HG03064 (cell line): ENCODE measurements at regions not wholly inside any gene's neighbourhood (a gene's known extent, or its start where the extent isn't known, plus 50 kb on each side); places are given as distances from the start of the nearest gene placed in this dataset.

Source experiments
- ATAC-seq: cut with Tn5 transposase; IDR thresholded peaks from one replicate; pipeline ENCODE4 v1.9.1; 2021; ENCODE audit warnings: low read depth; ENCODE audit not compliant: unreplicated experiment

- ATAC-seq, result no peak
These were observed 143.0 kb upstream of the ZFHX3 start for GRCh38 chr16:73190688-73191659.

DNA sequence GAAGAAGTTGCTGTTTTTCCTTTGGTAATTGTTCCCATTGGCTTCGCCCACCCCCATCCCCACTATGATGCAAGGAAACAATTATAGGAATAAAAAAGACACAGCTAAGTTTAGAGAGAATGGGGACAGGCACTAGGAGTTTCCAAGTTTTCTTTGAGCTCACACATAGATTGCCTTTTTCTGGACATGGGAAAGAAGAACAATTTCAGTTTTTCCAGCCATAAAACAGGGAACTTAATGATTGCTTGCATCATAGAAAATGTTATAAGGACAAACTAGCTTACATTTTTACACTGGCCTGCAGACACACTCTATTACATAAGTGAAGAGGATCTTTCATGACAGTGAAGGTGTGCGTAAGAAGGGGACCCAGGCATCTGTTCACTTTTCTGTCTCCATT is 142.3 kb upstream of the ZFHX3 start:
- no peak for ATAC-seq

DNA sequence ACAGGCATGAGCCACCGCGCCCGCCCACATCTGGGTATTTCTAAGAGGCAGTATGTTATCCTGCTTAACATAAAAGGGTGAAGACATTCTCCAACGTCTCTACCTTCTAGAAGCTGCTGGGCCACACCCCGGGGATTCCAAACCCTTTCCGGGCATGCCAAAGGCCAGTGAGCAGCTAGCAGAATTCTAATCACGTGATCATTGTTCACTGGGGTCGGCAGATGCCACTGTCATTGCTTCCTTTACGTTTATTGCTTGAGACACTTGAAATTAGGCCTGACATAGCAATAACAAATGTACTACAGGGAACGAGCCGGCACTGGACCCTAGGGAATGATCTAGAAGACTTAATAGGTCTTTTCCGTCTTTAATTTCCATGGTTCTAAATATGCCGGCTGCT is 141.2 kb upstream of the ZFHX3 start:
- ATAC-seq, result no peak

DNA sequence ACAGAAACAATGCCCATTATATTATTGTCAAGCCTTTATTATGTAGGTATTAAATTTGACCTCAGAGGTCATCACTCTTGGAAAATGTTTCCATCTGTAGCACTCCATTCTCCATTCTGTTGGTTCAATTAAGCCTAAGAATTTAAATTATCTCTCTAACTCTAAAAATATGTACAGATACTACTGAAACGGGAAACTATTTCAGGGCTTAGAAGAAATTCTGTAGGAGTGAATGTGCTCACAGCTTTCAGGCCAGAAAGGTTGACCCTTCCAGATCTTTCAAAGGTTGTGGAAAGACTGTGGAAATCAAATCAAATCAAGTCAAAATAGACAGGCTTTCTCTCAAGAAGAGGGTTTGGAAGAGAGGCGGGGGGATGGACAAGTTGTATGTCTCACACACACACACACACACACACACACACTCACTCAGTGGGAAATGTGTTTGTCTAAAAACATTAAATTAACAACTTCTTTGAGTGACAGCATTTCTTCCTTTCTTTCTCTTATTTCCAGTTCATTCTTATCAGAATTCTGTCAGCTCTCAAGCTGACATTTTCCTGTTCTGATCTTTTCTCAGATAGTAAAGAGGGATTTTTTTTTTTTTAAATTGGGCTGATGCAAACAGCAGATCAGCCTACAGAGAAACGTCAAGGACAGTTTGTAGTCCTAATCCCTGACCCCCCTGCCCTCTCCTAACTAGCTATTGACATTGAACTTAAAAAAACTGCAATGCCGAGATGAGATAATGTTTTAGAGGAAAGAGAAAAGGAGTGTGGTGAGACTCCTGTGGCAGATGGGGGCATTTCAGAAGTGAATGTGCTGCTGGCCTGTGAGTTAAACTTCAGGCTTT is 139.0 kb upstream of the ZFHX3 start:
- no peak for ATAC-seq

- ATAC-seq, result no peak
These were observed 137.8 kb upstream of the ZFHX3 start for GRCh38 chr16:73185737-73186136.

GRCh38 chr16:73183611-73184092 is 135.7 kb upstream of the ZFHX3 start:
- ATAC-seq, result no peak

DNA sequence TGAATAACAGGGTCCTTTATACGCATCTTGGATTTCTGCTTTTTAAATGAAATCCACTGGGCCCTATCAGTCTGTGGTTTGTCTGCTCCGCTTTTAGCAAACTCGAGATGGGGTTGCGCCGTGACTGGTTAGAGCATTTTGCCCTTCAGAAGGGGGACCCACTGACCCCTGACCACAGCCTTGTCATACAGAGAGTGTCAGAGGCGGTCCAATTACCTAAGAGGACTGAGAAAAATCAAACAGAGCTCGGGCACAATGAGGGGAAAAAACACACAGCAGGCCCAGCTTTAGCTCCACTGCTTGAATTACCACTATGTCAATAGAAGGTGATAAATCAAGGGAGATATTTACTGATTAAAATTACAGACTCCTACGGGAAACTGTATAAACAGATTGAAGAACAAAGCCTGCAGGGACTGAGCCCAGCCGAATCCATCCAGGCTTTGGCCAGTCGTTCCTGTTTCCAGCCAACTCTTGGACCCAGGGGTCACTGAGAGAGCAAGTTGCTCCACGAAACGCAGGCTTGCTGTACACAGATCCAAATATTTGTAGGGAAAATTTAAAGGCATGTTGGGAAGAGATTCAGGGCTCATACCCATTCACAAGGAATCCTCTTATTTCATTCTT is 131.9 kb upstream of the ZFHX3 start:
- no peak for ATAC-seq

- no peak for ATAC-seq
These were observed 129.9 kb upstream of the ZFHX3 start for GRCh38 chr16:73177729-73178295.

DNA sequence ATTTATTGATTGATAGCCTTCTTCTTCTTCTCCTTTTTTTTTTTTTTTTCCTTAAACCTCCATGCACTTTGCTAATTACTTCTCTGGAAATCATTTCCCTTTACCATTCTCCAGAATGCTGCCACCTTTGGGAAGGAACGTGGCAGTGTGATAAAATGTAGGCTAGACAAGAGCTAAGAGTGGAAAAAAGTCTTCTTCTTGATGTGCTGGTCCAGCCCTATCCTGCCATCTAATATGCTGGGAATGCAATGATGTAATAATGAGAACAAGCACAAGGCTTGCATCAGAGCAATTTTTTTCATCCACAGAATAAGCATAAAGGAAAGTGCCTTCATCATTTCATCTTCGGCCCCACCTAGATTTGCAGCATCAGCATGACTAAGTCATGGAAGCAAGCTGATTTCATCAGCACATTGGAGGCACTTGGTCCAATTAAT is 128.7 kb upstream of the ZFHX3 start:
- ATAC-seq, result no peak

- ATAC-seq, result no peak
These were observed 125.2 kb upstream of the ZFHX3 start for GRCh38 chr16:73172973-73173709.

- ATAC-seq, result no peak
These were observed 124.5 kb upstream of the ZFHX3 start for GRCh38 chr16:73172241-73172972.

DNA sequence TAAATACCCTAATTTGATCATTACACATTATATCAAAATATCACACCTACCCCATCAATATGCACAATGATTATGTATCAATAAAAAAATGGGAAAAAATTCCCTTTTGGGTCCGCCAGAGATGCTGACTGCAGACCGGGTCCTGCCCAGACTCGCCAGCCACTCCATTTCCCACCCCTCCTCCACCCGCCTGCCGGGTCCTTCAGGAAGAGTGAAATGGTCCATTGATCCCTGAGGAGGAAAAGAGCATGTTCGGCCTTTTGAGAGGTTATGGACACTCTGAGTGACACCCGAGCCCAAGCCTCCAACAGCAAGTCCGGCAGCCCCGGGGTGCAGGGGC is 123.9 kb upstream of the ZFHX3 start:
- ATAC-seq, result no peak

GRCh38 chr16:73171380-73171779 is 123.5 kb upstream of the ZFHX3 start:
- no peak for ATAC-seq

DNA sequence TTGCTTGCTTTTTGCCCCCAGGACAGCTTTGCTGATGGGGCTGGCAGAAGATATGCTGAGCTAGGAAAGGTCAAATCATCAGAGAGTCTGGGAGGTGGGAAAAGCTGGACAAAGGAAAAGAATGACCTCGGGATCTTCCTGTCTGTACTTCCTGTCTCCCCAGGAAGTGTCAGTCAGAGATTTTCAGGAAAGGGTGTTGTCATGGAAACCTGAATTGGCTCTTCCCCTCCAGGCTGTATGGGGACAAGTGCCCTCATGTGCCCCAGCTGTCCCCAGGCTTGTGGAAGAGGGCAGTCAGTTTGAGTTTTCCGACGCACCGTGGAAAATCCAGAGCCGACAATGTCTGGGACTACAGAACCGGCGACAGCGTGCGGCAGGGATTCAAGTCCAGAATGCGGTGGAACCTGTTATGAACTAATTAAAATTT is 122.7 kb upstream of the ZFHX3 start:
- ATAC-seq, result no peak

- ATAC-seq, result no peak
These were observed 119.1 kb upstream of the ZFHX3 start for GRCh38 chr16:73166947-73167550.

- ATAC-seq, result no peak
These were observed 118.5 kb upstream of the ZFHX3 start for GRCh38 chr16:73166441-73166851.

DNA sequence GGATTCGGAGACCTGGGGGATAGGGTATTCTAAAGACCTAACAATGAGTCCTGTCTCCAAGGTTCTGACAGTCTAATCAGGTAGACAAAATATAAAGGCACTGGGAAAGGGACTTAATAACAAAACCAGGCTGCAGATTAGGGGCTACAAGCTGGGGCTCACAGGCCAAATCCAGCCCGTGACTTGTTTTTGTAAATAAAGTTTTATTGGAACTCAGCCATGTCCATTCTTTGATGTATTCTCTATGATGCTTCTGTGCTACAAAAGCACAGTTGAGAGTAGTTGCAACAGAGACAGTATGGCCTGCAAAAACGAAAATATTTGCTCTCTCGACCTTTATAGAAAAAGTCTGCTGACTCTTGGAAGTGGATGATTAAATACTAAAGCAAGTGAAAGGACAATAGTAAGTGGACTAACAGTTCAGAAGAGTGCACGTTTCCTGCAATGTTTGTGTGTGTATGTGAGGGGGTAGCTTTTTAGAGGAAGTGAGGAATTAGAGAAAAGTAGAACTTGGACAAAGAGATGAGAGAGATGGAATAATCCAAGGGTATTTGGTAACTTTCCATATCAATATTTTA is 115.4 kb upstream of the ZFHX3 start:
- ATAC-seq, result no peak

DNA sequence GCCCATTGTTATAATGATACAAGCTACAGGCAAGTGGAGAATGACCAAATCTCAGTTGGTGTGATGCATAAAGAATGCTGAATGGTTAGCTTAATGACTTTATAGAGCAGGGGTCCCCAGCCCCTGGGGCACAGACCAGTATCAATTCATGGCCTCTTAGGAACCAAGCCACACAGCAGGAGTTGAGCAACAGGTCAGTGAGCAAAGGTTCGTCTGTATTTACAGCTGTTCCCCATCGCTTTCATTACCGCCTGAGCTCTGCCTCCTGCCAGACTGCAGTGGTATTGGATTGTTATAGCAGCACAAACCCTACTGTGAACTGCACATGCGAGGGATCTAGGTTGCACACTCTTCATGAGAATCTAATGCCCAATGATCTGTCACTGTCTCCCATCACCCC is 114.0 kb upstream of the ZFHX3 start:
- no peak for ATAC-seq
